Smooth muscle cell (in vitro differentiated cells): ENCODE measurements at regions not wholly inside any gene's neighbourhood (a gene's known extent, or its start where the extent isn't known, plus 50 kb on each side); places are given as distances from the start of the nearest gene placed in this dataset.

Experiments
- DNase-seq: peaks from one replicate; lab custom pipeline; 2025; ENCODE audit not compliant: unreplicated experiment; lab: John Stamatoyannopoulos, UW
- H2AFZ ChIP-seq: fragments of 200-600 bp; sonication (generic); 2 replicates; pipeline ENCODE4 v1.6.0; 2016; ENCODE audit warnings: antibody characterized with exemption, low read depth, mild to moderate bottlenecking
- H3F3A ChIP-seq: fragments of 200-600 bp; sonication (generic); 2 replicates; pipeline ENCODE4 v1.6.0; 2017; ENCODE audit warnings: antibody characterized with exemption, low read depth
- H3K27ac ChIP-seq: fragments of 200-600 bp; sonication (generic); 2 replicates; pipeline ENCODE4 v1.5.1; 2016; ENCODE audit warnings: low read depth, mild to moderate bottlenecking
- H3K27me3 ChIP-seq: fragments of 200-600 bp; sonication (generic); 2 replicates; pipeline ENCODE4 v1.6.1; 2016; ENCODE audit warnings: low read depth, mild to moderate bottlenecking
- H3K36me3 ChIP-seq: fragments of 200-600 bp; sonication (generic); 2 replicates; pipeline ENCODE4 v1.5.1; 2016; ENCODE audit warnings: low read depth
- H3K4me1 ChIP-seq: fragments of 200-600 bp; sonication (generic); 2 replicates; pipeline ENCODE4 v1.5.1; 2016; ENCODE audit warnings: low read depth
- H3K4me2 ChIP-seq: fragments of 200-600 bp; sonication (generic); 2 replicates; pipeline ENCODE4 v1.6.0; 2016; ENCODE audit warnings: mild to moderate bottlenecking
- H3K4me3 ChIP-seq: fragments of 200-600 bp; sonication (generic); 2 replicates; pipeline ENCODE4 v1.5.1; 2016; ENCODE audit warnings: mild to moderate bottlenecking
- H3K79me2 ChIP-seq: fragments of 200-600 bp; sonication (generic); 2 replicates; pipeline ENCODE4 v1.6.0; 2016; ENCODE audit warnings: low read depth, mild to moderate bottlenecking
- H3K9ac ChIP-seq: fragments of 200-600 bp; sonication (generic); 2 replicates; pipeline ENCODE4 v1.6.0; 2016; ENCODE audit warnings: low read depth
- H3K9me3 ChIP-seq: fragments of 200-600 bp; sonication (generic); replicated peaks from 2 replicates; pipeline ENCODE4 v1.5.1; 2016; ENCODE audit warnings: low read depth
- H4K20me1 ChIP-seq: fragments of 200-600 bp; sonication (generic); 2 replicates; pipeline ENCODE4 v1.6.0; 2016; ENCODE audit warnings: low read depth
- WGBS: methylation state at CpG from one replicate; pipeline ENCODE4 v1.1.7; 2016; ENCODE audit warnings: low lambda C conversion rate; 5-methylcytosine and 5-hydroxymethylcytosine counted together
- TF ChIP-seq, protein P1 (sequence below): fragments of 200-600 bp; sonication (generic); IDR thresholded peaks from 2 replicates; pipeline ENCODE4 v1.5.1; 2017; ENCODE audit warnings: borderline replicate concordance, mild to moderate bottlenecking, antibody characterized with exemption; ENCODE audit not compliant: insufficient read depth, poor library complexity, severe bottlenecking

DNA sequence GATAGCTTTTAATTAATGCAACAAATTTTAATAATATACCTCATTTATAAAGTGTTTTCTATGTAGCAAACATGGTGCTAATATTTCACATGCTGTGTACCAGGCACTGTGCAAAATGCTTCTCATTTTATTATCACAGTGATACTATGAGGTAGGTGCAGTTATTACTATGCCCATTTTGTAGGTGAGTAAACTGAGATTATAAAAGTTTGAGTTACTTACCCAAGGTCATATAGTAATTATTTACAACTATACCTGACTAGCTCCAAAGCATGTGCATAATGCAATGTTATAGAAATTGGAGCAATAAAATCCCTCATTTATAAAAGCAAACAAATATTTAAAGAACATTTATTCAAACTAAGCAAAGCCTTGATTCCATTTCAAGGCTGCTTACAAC is 54.5 kb upstream of the DCBLD2 start:
- no peak overlapping the region for H3K4me2 ChIP-seq
- no peaks in the 10 kb centered on the region for H3K79me2 ChIP-seq
- H3K36me3 ChIP-seq: no peaks in the 10 kb centered on the region
- TF ChIP-seq, protein P1, sequence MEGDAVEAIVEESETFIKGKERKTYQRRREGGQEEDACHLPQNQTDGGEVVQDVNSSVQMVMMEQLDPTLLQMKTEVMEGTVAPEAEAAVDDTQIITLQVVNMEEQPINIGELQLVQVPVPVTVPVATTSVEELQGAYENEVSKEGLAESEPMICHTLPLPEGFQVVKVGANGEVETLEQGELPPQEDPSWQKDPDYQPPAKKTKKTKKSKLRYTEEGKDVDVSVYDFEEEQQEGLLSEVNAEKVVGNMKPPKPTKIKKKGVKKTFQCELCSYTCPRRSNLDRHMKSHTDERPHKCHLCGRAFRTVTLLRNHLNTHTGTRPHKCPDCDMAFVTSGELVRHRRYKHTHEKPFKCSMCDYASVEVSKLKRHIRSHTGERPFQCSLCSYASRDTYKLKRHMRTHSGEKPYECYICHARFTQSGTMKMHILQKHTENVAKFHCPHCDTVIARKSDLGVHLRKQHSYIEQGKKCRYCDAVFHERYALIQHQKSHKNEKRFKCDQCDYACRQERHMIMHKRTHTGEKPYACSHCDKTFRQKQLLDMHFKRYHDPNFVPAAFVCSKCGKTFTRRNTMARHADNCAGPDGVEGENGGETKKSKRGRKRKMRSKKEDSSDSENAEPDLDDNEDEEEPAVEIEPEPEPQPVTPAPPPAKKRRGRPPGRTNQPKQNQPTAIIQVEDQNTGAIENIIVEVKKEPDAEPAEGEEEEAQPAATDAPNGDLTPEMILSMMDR: no peak
- H3K9me3 ChIP-seq: no peaks in the 10 kb centered on the region
- peaks cover 4% of the 10 kb centered on the region for H3K4me1 ChIP-seq
- H3F3A ChIP-seq: no peaks in the 10 kb centered on the region
- no peaks in the 10 kb centered on the region for H4K20me1 ChIP-seq
- H2AFZ ChIP-seq: no peak overlapping the region
- H3K4me3 ChIP-seq: no peak overlapping the region
- no peak overlapping the region for H3K9ac ChIP-seq
- H3K27ac ChIP-seq: no peak overlapping the region
- DNase-seq: no peak
- no peaks in the 10 kb centered on the region for H3K27me3 ChIP-seq

DNA sequence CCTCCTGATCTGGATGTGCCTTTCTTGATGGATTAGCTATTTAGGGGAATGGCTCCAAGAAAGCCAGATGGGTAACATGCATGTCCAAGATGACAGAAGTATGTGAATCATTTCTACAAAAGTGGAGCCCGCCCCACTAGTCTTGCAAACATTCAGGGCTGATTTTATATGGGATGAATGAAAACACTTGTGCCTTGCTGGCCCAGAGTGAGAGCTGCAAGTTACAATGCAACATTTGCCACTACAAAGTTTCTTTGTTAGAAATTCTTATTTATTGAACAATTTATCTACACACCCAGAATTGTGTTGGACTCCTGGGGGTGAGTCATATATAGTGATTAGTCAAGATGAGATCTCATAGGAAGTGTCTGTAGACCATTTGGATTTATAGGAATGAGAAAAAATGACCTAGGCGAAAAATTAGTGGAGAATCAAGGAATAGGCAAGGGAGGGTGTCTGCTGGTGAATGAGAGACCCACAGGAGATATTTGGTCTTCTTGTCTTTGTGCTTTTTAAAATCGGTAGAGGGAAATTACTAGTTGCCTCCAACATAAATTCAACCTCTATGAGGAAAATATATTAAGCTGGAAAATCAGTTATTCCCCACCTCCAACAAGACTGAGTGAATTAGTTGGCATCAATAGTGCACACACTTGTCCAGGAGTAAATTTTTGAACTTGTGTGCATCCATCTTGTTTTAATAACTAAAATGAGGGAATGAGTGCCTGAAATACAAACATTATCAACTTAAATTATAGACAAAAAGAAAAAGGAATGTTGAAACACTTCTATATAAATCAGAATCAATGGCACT is 53.5 kb upstream of the DCBLD2 start:
- no peak overlapping the region for H3K27ac ChIP-seq
- 75% methylated on average over 3 of the region's 3 CpGs for WGBS
- H4K20me1 ChIP-seq: no peaks in the 10 kb centered on the region
- no peak overlapping the region for H3K9ac ChIP-seq
- H3K4me1 ChIP-seq: peaks cover 4% of the 10 kb centered on the region
- DNase-seq: no peak
- H2AFZ ChIP-seq: no peak overlapping the region
- H3K27me3 ChIP-seq: no peaks in the 10 kb centered on the region
- H3K36me3 ChIP-seq: no peaks in the 10 kb centered on the region
- no peak overlapping the region for H3K4me3 ChIP-seq
- no peaks in the 10 kb centered on the region for H3F3A ChIP-seq
- H3K4me2 ChIP-seq: no peak overlapping the region
- TF ChIP-seq, protein P1: no peak
- H3K9me3 ChIP-seq: no peaks in the 10 kb centered on the region
- H3K79me2 ChIP-seq: no peaks in the 10 kb centered on the region

DNA sequence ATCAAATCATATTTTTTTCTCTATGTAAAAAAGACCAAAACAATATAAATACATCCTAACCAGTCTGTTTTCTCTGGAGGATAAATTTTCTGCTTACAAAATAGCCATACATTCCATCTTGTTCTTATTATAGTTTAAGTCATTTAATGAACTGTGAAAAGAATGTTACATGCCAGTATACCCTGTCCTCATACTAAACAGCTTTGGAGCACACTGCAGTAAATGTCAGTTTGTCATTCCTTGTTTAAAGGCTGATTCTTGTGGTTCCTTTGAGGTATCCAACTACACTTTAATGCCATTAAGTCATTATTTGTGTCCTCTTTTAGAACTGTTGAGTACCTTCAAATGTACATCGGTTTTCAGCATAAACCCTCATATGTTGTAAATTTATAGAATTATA is 52.7 kb upstream of the DCBLD2 start:
- H3K9ac ChIP-seq: no peak overlapping the region
- H3K9me3 ChIP-seq: no peaks in the 10 kb centered on the region
- no peak overlapping the region for H3K27ac ChIP-seq
- H3K27me3 ChIP-seq: no peaks in the 10 kb centered on the region
- no peaks in the 10 kb centered on the region for H3K36me3 ChIP-seq
- no peaks in the 10 kb centered on the region for H3K79me2 ChIP-seq
- no peak for DNase-seq
- no peak overlapping the region for H3K4me2 ChIP-seq
- H3K4me1 ChIP-seq: peaks cover 4% of the 10 kb centered on the region
- no peak overlapping the region for H3K4me3 ChIP-seq
- H3F3A ChIP-seq: no peaks in the 10 kb centered on the region
- TF ChIP-seq, protein P1: no peak
- no peaks in the 10 kb centered on the region for H4K20me1 ChIP-seq
- H2AFZ ChIP-seq: no peak overlapping the region
- 22% methylated on average over 1 of the region's 1 CpG for WGBS

DNA sequence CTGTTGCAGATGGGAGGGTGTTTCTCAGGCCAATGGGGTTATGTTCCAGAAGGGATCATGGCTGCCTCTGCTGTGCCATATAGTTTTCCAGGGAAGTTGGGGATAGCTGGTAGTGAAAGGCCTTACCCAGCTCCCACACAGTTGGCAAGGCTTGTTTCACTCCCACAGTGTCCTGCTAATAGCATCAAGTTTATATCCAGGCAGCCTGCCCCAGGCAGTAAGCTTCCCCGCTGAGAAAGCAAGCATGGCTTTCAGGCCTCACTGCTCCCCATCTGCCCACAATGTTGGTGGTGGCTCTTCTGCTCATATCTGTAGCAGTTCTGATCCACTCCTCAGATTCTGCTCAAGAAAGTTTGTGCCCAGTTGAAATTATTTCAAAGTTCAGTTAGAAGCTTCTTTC is 50.9 kb upstream of the DCBLD2 start:
- H2AFZ ChIP-seq: no peak overlapping the region
- H3K36me3 ChIP-seq: no peaks in the 10 kb centered on the region

More for the DNA sequence above, 50.9 kb upstream of the DCBLD2 start:
- Histone ChIP-seq H3K4me2 (no peak overlapping the region), H3K27me3 (no peaks in the 10 kb centered on the region), H3K27ac (no peak overlapping the region), H3K4me1 (peaks cover 4% of the 10 kb centered on the region), H3K79me2 (no peaks in the 10 kb centered on the region), H3K9me3 (no peaks in the 10 kb centered on the region), H4K20me1 (no peaks in the 10 kb centered on the region), H3K4me3 (no peak overlapping the region), H3K9ac (no peak overlapping the region), H3F3A (no peaks in the 10 kb centered on the region)
- TF ChIP-seq, protein P1: no peak
- DNase-seq: no peak
- 88% methylated on average over 1 of the region's 1 CpG for WGBS
